ENCODE measurements at regions not wholly inside any gene's neighbourhood (a gene's known extent, or its start where the extent isn't known, plus 50 kb on each side); places are given as distances from the start of the nearest gene placed in this dataset.

DNA sequence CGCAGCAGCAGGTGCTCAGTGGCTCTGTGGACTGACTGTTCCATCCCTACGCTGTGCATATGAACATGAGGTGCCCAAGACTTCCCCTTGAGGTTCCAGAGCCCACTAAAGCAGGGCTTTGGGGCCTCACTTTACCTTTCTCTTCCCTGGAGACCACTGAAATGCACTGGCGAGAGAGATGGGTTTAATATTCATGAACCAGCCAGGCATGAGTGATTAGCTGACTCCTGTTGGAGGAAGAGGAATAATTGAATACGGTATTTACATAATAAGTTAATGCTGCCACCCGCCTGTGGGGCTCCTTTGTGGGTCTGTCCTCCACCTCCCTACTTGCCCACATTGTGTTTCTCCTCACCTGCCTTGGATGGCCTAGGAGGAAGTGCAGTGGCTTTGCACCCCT, 263.4 kb downstream of the TLE3 start:
- H2AFZ ChIP-seq (ENCODE audit: low read length), result no peak overlapping the region
- no peaks in the 10 kb centered on the region for H3F3A ChIP-seq (ENCODE audit: low read depth)
- H3K4me1 ChIP-seq (ENCODE audit: insufficient read depth, low read length, poor library complexity, severe bottlenecking), result no peaks in the 10 kb centered on the region
- no peaks in the 10 kb centered on the region for H3K79me2 ChIP-seq (ENCODE audit: insufficient read depth, low read length)
- TF ChIP-seq, protein P1, sequence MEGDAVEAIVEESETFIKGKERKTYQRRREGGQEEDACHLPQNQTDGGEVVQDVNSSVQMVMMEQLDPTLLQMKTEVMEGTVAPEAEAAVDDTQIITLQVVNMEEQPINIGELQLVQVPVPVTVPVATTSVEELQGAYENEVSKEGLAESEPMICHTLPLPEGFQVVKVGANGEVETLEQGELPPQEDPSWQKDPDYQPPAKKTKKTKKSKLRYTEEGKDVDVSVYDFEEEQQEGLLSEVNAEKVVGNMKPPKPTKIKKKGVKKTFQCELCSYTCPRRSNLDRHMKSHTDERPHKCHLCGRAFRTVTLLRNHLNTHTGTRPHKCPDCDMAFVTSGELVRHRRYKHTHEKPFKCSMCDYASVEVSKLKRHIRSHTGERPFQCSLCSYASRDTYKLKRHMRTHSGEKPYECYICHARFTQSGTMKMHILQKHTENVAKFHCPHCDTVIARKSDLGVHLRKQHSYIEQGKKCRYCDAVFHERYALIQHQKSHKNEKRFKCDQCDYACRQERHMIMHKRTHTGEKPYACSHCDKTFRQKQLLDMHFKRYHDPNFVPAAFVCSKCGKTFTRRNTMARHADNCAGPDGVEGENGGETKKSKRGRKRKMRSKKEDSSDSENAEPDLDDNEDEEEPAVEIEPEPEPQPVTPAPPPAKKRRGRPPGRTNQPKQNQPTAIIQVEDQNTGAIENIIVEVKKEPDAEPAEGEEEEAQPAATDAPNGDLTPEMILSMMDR (conservative IDR thresholded peaks at IDR 0.05; ENCODE audit: low read length), result no peak
- TF ChIP-seq EZH2phosphoT487 (IDR thresholded peaks at IDR 0.05; ENCODE audit: borderline replicate concordance), result no peak
- no peak overlapping the region for H3K9ac ChIP-seq (ENCODE audit: low read depth, low read length, poor library complexity, severe bottlenecking)
- peaks cover 22% of the 10 kb centered on the region for H3K27me3 ChIP-seq (ENCODE audit: insufficient read depth, low read length, poor library complexity, severe bottlenecking)
- no peaks in the 10 kb centered on the region for H3K36me3 ChIP-seq (ENCODE audit: insufficient read depth, low read length)
- H4K20me1 ChIP-seq (ENCODE audit: insufficient read depth, low read length, poor library complexity, severe bottlenecking), result no peaks in the 10 kb centered on the region
- H3K4me2 ChIP-seq (ENCODE audit: low read depth, low read length, poor library complexity, severe bottlenecking), result no peak overlapping the region
- no peak overlapping the region for H3K4me3 ChIP-seq (ENCODE audit: low read length, poor library complexity, severe bottlenecking)
- H3K9me2 ChIP-seq (replicated peaks; ENCODE audit: low read depth, low read length), result no peaks in the 10 kb centered on the region
- no peaks in the 10 kb centered on the region for H3K9me3 ChIP-seq (ENCODE audit: insufficient read depth, low read depth, low read length)

DNA sequence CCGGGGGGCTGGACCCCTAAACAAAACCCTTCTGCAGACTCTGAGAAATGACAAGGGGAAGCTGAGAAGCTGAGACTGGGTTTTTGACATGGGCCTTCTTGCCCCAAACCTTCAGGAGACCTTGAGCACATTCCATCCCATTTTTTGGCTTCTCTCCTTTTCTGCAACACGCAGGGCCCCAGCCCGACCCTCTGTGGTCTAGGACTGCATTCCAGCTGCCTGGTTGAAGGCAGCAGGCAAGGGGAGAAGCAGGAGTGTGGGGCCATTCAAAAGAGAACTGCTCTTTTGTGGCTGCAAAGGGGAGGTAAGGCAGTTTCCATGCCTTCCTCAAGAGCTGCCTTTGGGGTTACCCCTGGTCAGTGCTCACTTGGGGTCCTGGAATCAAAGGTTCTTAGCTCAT, 263.0 kb downstream of the TLE3 start:
- H3K9me2 ChIP-seq (replicated peaks; ENCODE audit: low read depth, low read length), result no peaks in the 10 kb centered on the region
- no peak overlapping the region for H3K4me3 ChIP-seq (ENCODE audit: low read length, poor library complexity, severe bottlenecking)
- no peak overlapping the region for H2AFZ ChIP-seq (ENCODE audit: low read length)
- no peak for TF ChIP-seq EZH2phosphoT487 (IDR thresholded peaks at IDR 0.05; ENCODE audit: borderline replicate concordance)
- TF ChIP-seq, protein P1 (conservative IDR thresholded peaks at IDR 0.05; ENCODE audit: low read length), result no peak
- H3K9me3 ChIP-seq (ENCODE audit: insufficient read depth, low read depth, low read length), result no peaks in the 10 kb centered on the region
- H3K4me2 ChIP-seq (ENCODE audit: low read depth, low read length, poor library complexity, severe bottlenecking), result no peak overlapping the region
- H3K27me3 ChIP-seq (ENCODE audit: insufficient read depth, low read length, poor library complexity, severe bottlenecking), result peaks cover 22% of the 10 kb centered on the region
- no peaks in the 10 kb centered on the region for H3K79me2 ChIP-seq (ENCODE audit: insufficient read depth, low read length)
- H3K36me3 ChIP-seq (ENCODE audit: insufficient read depth, low read length), result no peaks in the 10 kb centered on the region
- H3K9ac ChIP-seq (ENCODE audit: low read depth, low read length, poor library complexity, severe bottlenecking), result no peak overlapping the region
- H3F3A ChIP-seq (ENCODE audit: low read depth), result no peaks in the 10 kb centered on the region
- no peaks in the 10 kb centered on the region for H4K20me1 ChIP-seq (ENCODE audit: insufficient read depth, low read length, poor library complexity, severe bottlenecking)
- no peaks in the 10 kb centered on the region for H3K4me1 ChIP-seq (ENCODE audit: insufficient read depth, low read length, poor library complexity, severe bottlenecking)

DNA sequence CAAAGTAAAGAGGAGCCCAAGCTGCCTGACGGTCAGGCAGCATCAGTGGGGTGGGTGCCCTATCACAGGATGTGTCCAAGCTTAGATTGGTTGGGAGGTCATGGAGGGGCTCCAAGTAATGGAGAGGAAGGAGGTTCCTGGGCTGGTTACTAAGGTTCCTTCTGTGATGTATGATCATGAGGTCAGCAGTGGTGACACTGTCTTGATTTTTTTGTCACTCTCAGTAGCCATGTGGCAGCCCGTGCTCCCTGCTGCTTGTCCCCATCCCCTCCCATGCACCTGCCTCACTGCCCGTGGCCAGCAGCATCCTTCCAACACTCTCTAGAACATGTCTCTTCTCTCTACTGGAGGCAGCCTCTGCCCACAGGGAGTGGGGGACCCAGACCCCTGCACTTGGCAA, 261.7 kb downstream of the TLE3 start:
- no peaks in the 10 kb centered on the region for H3K9me2 ChIP-seq (replicated peaks; ENCODE audit: low read depth, low read length)
- H3K9me3 ChIP-seq (ENCODE audit: insufficient read depth, low read depth, low read length), result no peaks in the 10 kb centered on the region
- no peak overlapping the region for H3K4me2 ChIP-seq (ENCODE audit: low read depth, low read length, poor library complexity, severe bottlenecking)
- no peaks in the 10 kb centered on the region for H3F3A ChIP-seq (ENCODE audit: low read depth)
- H4K20me1 ChIP-seq (ENCODE audit: insufficient read depth, low read length, poor library complexity, severe bottlenecking), result no peaks in the 10 kb centered on the region
- H3K4me3 ChIP-seq (ENCODE audit: low read length, poor library complexity, severe bottlenecking), result no peak overlapping the region
- H3K27me3 ChIP-seq (ENCODE audit: insufficient read depth, low read length, poor library complexity, severe bottlenecking), result peaks cover 24% of the 10 kb centered on the region
- no peaks in the 10 kb centered on the region for H3K36me3 ChIP-seq (ENCODE audit: insufficient read depth, low read length)
- no peaks in the 10 kb centered on the region for H3K4me1 ChIP-seq (ENCODE audit: insufficient read depth, low read length, poor library complexity, severe bottlenecking)
- no peak overlapping the region for H2AFZ ChIP-seq (ENCODE audit: low read length)
- H3K79me2 ChIP-seq (ENCODE audit: insufficient read depth, low read length), result no peaks in the 10 kb centered on the region
- TF ChIP-seq, protein P1 (conservative IDR thresholded peaks at IDR 0.05; ENCODE audit: low read length), result no peak
- H3K9ac ChIP-seq (ENCODE audit: low read depth, low read length, poor library complexity, severe bottlenecking), result no peak overlapping the region

Measured in Loucy (cell line).